ENCODE measurements at regions not wholly inside any gene's neighbourhood (a gene's known extent, or its start where the extent isn't known, plus 50 kb on each side); places are given as distances from the start of the nearest gene placed in this dataset.

- TF ChIP-seq ZFP30 (CRISPR knock-in tag; IDR thresholded peaks at IDR 0.05; ENCODE audit: borderline replicate concordance) (no peak), ZNF589 (CRISPR knock-in tag; IDR thresholded peaks at IDR 0.05; ENCODE audit: low read depth) (no peak), WHSC1 (IDR thresholded peaks at IDR 0.05; ENCODE audit: low read length) (no peak), ZNF668 (CRISPR knock-in tag; IDR thresholded peaks at IDR 0.05) (no peak), KLF10 (CRISPR knock-in tag; IDR thresholded peaks at IDR 0.05) (no peak), ETV6 (IDR thresholded peaks at IDR 0.05; ENCODE audit: borderline replicate concordance in 1 of 2, low read depth in 2 of 2, low read length in 1 of 2) (no peak), ETV6 (CRISPR knock-in tag; IDR thresholded peaks at IDR 0.05; ENCODE audit: borderline replicate concordance) (no peak), MYC (IDR thresholded peaks at IDR 0.05; ENCODE audit: low read depth, low read length) (no peak), MYC (CRISPR knock-in tag; IDR thresholded peaks at IDR 0.05; ENCODE audit: borderline replicate concordance, low read depth) (no peak), BRF1 (IDR thresholded peaks at IDR 0.05; ENCODE audit: borderline replicate concordance, extremely low read depth, insufficient read length) (no peak), PRPF4 (IDR thresholded peaks at IDR 0.05; ENCODE audit: insufficient read depth, low read depth, low read length, poor library complexity, severe bottlenecking) (no peak), ZNF507 (tag; conservative IDR thresholded peaks at IDR 0.05) (no peak), PHTF2 (CRISPR knock-in tag; IDR thresholded peaks at IDR 0.05) (no peak)
- TF ChIP-seq, protein P1, sequence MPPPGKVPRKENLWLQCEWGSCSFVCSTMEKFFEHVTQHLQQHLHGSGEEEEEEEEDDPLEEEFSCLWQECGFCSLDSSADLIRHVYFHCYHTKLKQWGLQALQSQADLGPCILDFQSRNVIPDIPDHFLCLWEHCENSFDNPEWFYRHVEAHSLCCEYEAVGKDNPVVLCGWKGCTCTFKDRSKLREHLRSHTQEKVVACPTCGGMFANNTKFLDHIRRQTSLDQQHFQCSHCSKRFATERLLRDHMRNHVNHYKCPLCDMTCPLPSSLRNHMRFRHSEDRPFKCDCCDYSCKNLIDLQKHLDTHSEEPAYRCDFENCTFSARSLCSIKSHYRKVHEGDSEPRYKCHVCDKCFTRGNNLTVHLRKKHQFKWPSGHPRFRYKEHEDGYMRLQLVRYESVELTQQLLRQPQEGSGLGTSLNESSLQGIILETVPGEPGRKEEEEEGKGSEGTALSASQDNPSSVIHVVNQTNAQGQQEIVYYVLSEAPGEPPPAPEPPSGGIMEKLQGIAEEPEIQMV (tag; conservative IDR thresholded peaks at IDR 0.05; ENCODE audit: low read depth): no peak
Observed at GRCh38 chr20:22006306-22006705, 300.8 kb downstream of the PAX1 start (continued).

Measured in K562 (cell line).